ENCODE measurements at regions not wholly inside any gene's neighbourhood (a gene's known extent, or its start where the extent isn't known, plus 50 kb on each side); places are given as distances from the start of the nearest gene placed in this dataset.
"Not testable (repeated sequence)": the region's sequence is repeated elsewhere in the genome, so short reads cannot be mapped to it uniquely, and the experiment has no call there.

GRCh38 chr9:38488156-38488698 is 64.0 kb upstream of the IGFBPL1 start:
- no peaks in the 10 kb centered on the region for H3K27me3 ChIP-seq (replicated peaks; ENCODE audit: insufficient read depth)
- 89% methylated on average over 26 of the region's 26 CpGs for WGBS
- H3K4me1 ChIP-seq (replicated peaks) = no peaks in the 10 kb centered on the region
- H3K36me3 ChIP-seq = no peaks in the 10 kb centered on the region
- DNase-seq (ENCODE audit: low spot score) = no peak
- H3K4me3 ChIP-seq = no peak overlapping the region
- no peaks in the 10 kb centered on the region for H3K9me3 ChIP-seq
- no peak overlapping the region for H3K27ac ChIP-seq
- intact Hi-C loops (cut with DNase I) = no loop called here
- TF ChIP-seq POLR2AphosphoS5 (IDR thresholded peaks at IDR 0.05) (no peak), POLR2A (IDR thresholded peaks at IDR 0.05) (no peak), CTCF (IDR thresholded peaks at IDR 0.05) (no peak)

- intact Hi-C loops (cut with DNase I); H3K9me3 ChIP-seq; DNase-seq (ENCODE audit: low spot score); H3K27me3 ChIP-seq (replicated peaks; ENCODE audit: insufficient read depth); H3K4me1 ChIP-seq (replicated peaks); H3K4me3 ChIP-seq; H3K36me3 ChIP-seq; H3K27ac ChIP-seq: not testable (repeated sequence)
- 80% methylated on average over 41 of the region's 55 CpGs for WGBS
These were observed 63.3 kb upstream of the IGFBPL1 start for GRCh38 chr9:38487418-38488155.

DNA sequence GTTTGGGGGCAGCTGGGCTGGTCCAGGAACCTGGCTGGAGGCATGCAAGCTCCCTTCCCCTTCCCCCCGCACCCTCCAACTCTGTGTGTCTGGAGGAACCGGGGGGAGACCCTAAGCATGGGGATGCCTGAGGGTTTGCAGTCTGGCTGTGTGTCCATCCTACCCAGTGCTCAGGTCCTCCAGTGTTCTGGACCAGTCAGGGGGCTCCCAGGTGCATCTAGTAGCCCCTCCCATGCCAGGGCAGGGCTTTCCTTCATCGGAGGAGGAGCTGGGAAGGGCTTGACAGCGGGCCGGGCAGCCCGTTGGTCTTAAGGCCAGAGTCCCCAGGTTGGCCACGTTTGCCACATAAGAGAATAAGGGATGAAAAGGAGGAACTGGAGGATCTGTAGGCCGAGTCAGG is 62.6 kb upstream of the IGFBPL1 start:
- no peak overlapping the region for H3K4me3 ChIP-seq
- no peak overlapping the region for H3K27ac ChIP-seq
- H3K27me3 ChIP-seq (replicated peaks; ENCODE audit: insufficient read depth) = no peaks in the 10 kb centered on the region
- H3K4me1 ChIP-seq (replicated peaks) = no peaks in the 10 kb centered on the region
- no peaks in the 10 kb centered on the region for H3K9me3 ChIP-seq
- H3K36me3 ChIP-seq = no peaks in the 10 kb centered on the region
- DNase-seq (ENCODE audit: low spot score) = no peak
- no peak for TF ChIP-seq CTCF (IDR thresholded peaks at IDR 0.05)
- no peak for TF ChIP-seq POLR2AphosphoS5 (IDR thresholded peaks at IDR 0.05)
- no peak for TF ChIP-seq POLR2A (IDR thresholded peaks at IDR 0.05)
- intact Hi-C loops (cut with DNase I) = no loop called here
- 75% methylated on average over 8 of the region's 8 CpGs for WGBS

DNA sequence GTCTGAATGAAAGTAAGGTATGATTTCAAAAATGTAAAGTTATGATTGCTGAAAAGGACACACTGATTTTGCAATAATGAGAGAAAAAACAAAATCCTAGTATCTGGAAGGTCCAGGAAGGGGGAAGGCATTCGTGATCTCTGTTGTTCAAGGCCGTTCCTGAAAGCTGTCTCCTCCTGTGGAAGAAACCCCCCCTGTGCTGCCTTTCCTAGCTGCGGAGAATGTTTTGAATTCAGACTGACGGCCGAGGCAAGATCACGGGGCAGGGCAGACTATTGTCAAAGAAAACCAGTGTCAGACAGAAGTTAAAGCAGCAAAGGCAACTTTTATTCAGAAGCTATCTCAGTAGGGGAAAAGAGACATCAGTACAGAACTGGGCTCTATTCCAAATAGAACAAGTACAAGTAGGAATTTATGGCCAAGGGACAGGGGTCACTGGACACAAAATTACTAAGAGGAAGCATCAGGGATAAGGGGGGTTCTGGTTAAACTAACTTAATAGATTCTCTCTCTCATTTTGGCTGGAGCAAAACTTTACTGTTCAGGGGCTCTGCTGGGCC is 61.9 kb upstream of the IGFBPL1 start:
- TF ChIP-seq POLR2AphosphoS5 (IDR thresholded peaks at IDR 0.05) = no peak
- 64% methylated on average over 6 of the region's 6 CpGs for WGBS
- intact Hi-C loops (cut with DNase I) = no loop called here
- Histone ChIP-seq H3K27ac (no peak overlapping the region), H3K36me3 (no peaks in the 10 kb centered on the region), H3K9me3 (no peaks in the 10 kb centered on the region), H3K4me3 (no peak overlapping the region), H3K4me1 (replicated peaks) (no peaks in the 10 kb centered on the region), H3K27me3 (replicated peaks; ENCODE audit: insufficient read depth) (no peaks in the 10 kb centered on the region)
- DNase-seq (ENCODE audit: low spot score) = no peak

- intact Hi-C loops (cut with DNase I); H3K36me3 ChIP-seq; DNase-seq (ENCODE audit: low spot score); H3K4me3 ChIP-seq; H3K9me3 ChIP-seq; H3K27me3 ChIP-seq (replicated peaks; ENCODE audit: insufficient read depth); H3K27ac ChIP-seq; H3K4me1 ChIP-seq (replicated peaks): not testable (repeated sequence)
- WGBS = 70% methylated on average over 2 of the region's 2 CpGs
These were observed 59.9 kb upstream of the IGFBPL1 start for GRCh38 chr9:38484076-38484665.

GRCh38 chr9:38482918-38483592 is 58.8 kb upstream of the IGFBPL1 start:
- intact Hi-C loops (cut with DNase I) = no loop called here
- WGBS = 35% methylated on average over 10 of the region's 10 CpGs
- Histone ChIP-seq H3K27ac (no peak overlapping the region), H3K4me1 (replicated peaks) (no peaks in the 10 kb centered on the region), H3K4me3 (no peak overlapping the region), H3K27me3 (replicated peaks; ENCODE audit: insufficient read depth) (no peaks in the 10 kb centered on the region), H3K36me3 (no peaks in the 10 kb centered on the region), H3K9me3 (no peaks in the 10 kb centered on the region)
- TF ChIP-seq CTCF (IDR thresholded peaks at IDR 0.05) (no peak), POLR2A (IDR thresholded peaks at IDR 0.05) (no peak), POLR2AphosphoS5 (IDR thresholded peaks at IDR 0.05) (no peak)
- no peak for DNase-seq (ENCODE audit: low spot score)
